ENCODE measurements at regions not wholly inside any gene's neighbourhood (a gene's known extent, or its start where the extent isn't known, plus 50 kb on each side); places are given as distances from the start of the nearest gene placed in this dataset.

- H2BK20ac ChIP-seq (ENCODE audit: low read depth, low read length) = no peak overlapping the region
- DNase-seq (no peak), ATAC-seq (ENCODE audit: low read depth) (no peak)
- H2AK5ac ChIP-seq (ENCODE audit: low read depth, low read length) = no peak overlapping the region
- in situ Hi-C loops (cut with MboI; ENCODE audit: low sequenced_read_pairs) (no loop called here), dilution Hi-C loops (cut with HindIII; ENCODE audit: low sequenced_read_pairs, unreplicated experiment) (no loop called here), intact Hi-C loops (cut with micrococcal nuclease) (no loop called here)
- no peak overlapping the region for H3K9ac ChIP-seq (ENCODE audit: low read depth, low read length)
- no peaks in the 10 kb centered on the region for H3K4me1 ChIP-seq (ENCODE audit: control insufficient read depth, insufficient read depth, low read length)
- no peak overlapping the region for H3K4me3 ChIP-seq (ENCODE audit: insufficient read depth, low read depth, low read length)
- H3K14ac ChIP-seq (replicated peaks; ENCODE audit: low read depth, low read length) = no peak overlapping the region
- H3K4ac ChIP-seq (ENCODE audit: low read depth, low read length) = no peak overlapping the region
- no peak overlapping the region for H3K4me2 ChIP-seq (ENCODE audit: low read depth, low read length)
- H3K23ac ChIP-seq (ENCODE audit: low read depth, low read length) = no peak overlapping the region
- no peak overlapping the region for H3K27ac ChIP-seq (ENCODE audit: insufficient read depth, low read length)
- no peak overlapping the region for H3K56ac ChIP-seq (ENCODE audit: extremely low read depth, insufficient read depth, low read length)
- no peak overlapping the region for H4K91ac ChIP-seq (ENCODE audit: insufficient read depth, low read depth, low read length)
- H4K8ac ChIP-seq (ENCODE audit: low read depth in 2 of 2, low read length in 2 of 2) = no peak overlapping the region
- no TSS peak for BruUV-seq (replicated peaks)
- H3K18ac ChIP-seq (ENCODE audit: low read depth, low read length) = no peak overlapping the region
- H3K79me1 ChIP-seq (ENCODE audit: low read depth in 1 of 2, low read length in 2 of 2) = no peaks in the 10 kb centered on the region
- H3K27me3 ChIP-seq (ENCODE audit: control insufficient read depth, insufficient read depth, low read length) = no peaks in the 10 kb centered on the region
- H2BK120ac ChIP-seq (ENCODE audit: low read depth, low read length) = no peak overlapping the region
- H3K9me1 ChIP-seq (ENCODE audit: insufficient read depth, low read length) = no peaks in the 10 kb centered on the region
- H3K36me3 ChIP-seq (ENCODE audit: control insufficient read depth, insufficient read depth, low read length) = no peaks in the 10 kb centered on the region
- POLR2A ChIA-PET (ENCODE audit: unreplicated experiment) = no interaction called here
- H2BK5ac ChIP-seq (ENCODE audit: low read depth, low read length, poor library complexity, severe bottlenecking) = no peak overlapping the region
- no peak overlapping the region for H2AK9ac ChIP-seq (replicated peaks; ENCODE audit: low read depth, low read length, poor library complexity)
- CTCF ChIA-PET = no interaction called here
- H2BK15ac ChIP-seq (ENCODE audit: low read depth, low read length) = no peak overlapping the region
- H2AFZ ChIP-seq (replicated peaks; ENCODE audit: low read length, poor library complexity) = no peak overlapping the region
- no CpG with 5 or more reads among the region's 5 CpGs for whole genome bisulfite sequencing, 2 experiments (ENCODE audit: extremely low coverage in 2 of 2, insufficient read length in 1 of 2)
- TF ChIP-seq NFE2L2 (IDR thresholded peaks at IDR 0.05; ENCODE audit: low read depth, low read length) = no peak
- TF ChIP-seq CEBPB (IDR thresholded peaks at IDR 0.05; ENCODE audit: low read depth, low read length) = no peak
- TF ChIP-seq FOS (IDR thresholded peaks at IDR 0.05; ENCODE audit: low read depth, low read length) = no peak
- TF ChIP-seq SMC3 (IDR thresholded peaks at IDR 0.05; ENCODE audit: low read depth, low read length) = no peak
- TF ChIP-seq MAFK (IDR thresholded peaks at IDR 0.05; ENCODE audit: low read depth, low read length) = no peak
- TF ChIP-seq RFX5 (IDR thresholded peaks at IDR 0.05; ENCODE audit: low read depth, low read length) = no peak
- no peak for TF ChIP-seq MXI1 (IDR thresholded peaks at IDR 0.05; ENCODE audit: borderline replicate concordance, low read depth, low read length)
- TF ChIP-seq CTCF (conservative IDR thresholded peaks at IDR 0.05; ENCODE audit: low read depth, low read length) = no peak
- no peak for TF ChIP-seq CHD1 (IDR thresholded peaks at IDR 0.05; ENCODE audit: low read depth, low read length)
- no peak for TF ChIP-seq RAD21 (IDR thresholded peaks at IDR 0.05; ENCODE audit: low read length)
- TF ChIP-seq, protein P1, sequence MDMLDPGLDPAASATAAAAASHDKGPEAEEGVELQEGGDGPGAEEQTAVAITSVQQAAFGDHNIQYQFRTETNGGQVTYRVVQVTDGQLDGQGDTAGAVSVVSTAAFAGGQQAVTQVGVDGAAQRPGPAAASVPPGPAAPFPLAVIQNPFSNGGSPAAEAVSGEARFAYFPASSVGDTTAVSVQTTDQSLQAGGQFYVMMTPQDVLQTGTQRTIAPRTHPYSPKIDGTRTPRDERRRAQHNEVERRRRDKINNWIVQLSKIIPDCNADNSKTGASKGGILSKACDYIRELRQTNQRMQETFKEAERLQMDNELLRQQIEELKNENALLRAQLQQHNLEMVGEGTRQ (IDR thresholded peaks at IDR 0.05; ENCODE audit: low read depth, low read length) = no peak
- TF ChIP-seq, protein P2, sequence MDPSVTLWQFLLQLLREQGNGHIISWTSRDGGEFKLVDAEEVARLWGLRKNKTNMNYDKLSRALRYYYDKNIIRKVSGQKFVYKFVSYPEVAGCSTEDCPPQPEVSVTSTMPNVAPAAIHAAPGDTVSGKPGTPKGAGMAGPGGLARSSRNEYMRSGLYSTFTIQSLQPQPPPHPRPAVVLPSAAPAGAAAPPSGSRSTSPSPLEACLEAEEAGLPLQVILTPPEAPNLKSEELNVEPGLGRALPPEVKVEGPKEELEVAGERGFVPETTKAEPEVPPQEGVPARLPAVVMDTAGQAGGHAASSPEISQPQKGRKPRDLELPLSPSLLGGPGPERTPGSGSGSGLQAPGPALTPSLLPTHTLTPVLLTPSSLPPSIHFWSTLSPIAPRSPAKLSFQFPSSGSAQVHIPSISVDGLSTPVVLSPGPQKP (IDR thresholded peaks at IDR 0.05; ENCODE audit: borderline replicate concordance, low read depth, low read length) = no peak
- no peak for TF ChIP-seq BHLHE40 (IDR thresholded peaks at IDR 0.05; ENCODE audit: low read depth, low read length)
- no peak for TF ChIP-seq RCOR1 (IDR thresholded peaks at IDR 0.05; ENCODE audit: insufficient replicate concordance, low read length)
- no peak for TF ChIP-seq MAZ (IDR thresholded peaks at IDR 0.05; ENCODE audit: borderline replicate concordance, low read depth, low read length)
- no peak for TF ChIP-seq POLR2A (IDR thresholded peaks at IDR 0.05; ENCODE audit: low read depth, low read length)
- H4K5ac ChIP-seq (ENCODE audit: low read depth, low read length) = no peak overlapping the region
- no peaks in the 10 kb centered on the region for H4K20me1 ChIP-seq (ENCODE audit: insufficient read depth, low read length)
- H3K9me3 ChIP-seq (ENCODE audit: control insufficient read depth, insufficient read depth, low read length) = peaks cover 8% of the 10 kb centered on the region
Measured at GRCh38 chr10:85524001-85524666, 842.5 kb downstream of the GRID1 start.
